Ascending aorta (tissue), 2 donors: ENCODE measurements at regions not wholly inside any gene's neighbourhood (a gene's known extent, or its start where the extent isn't known, plus 50 kb on each side); places are given as distances from the start of the nearest gene placed in this dataset.
"Not testable (repeated sequence)": the region's sequence is repeated elsewhere in the genome, so short reads cannot be mapped to it uniquely, and the experiment has no call there.

Experiments
- DNase-seq, 2 donors: peaks; one replicate each; pipeline ENCODE4 v3.0.0-alpha.2; 2019; ENCODE audit warnings: low spot score in 2 of 2
- H3K27ac ChIP-seq, 2 donors: fragments of 200-600 bp; sonication (generic); one replicate each; pipeline ENCODE4 v1.5.1; 2016 to 2017; ENCODE audit warnings: mild to moderate bottlenecking in 1 of 2
- H3K27me3 ChIP-seq: fragments of 200-600 bp; sonication (generic); one replicate; pipeline ENCODE4 v1.5.1; 2017
- H3K36me3 ChIP-seq, 2 donors: fragments of 200-600 bp; sonication (generic); one replicate each; pipeline ENCODE4 v1.5.1; 2016
- H3K4me1 ChIP-seq, 2 donors: fragments of 200-600 bp; sonication (generic); one replicate each; pipeline ENCODE4 v1.5.1; 2016 to 2017; ENCODE audit warnings: mild to moderate bottlenecking in 1 of 2
- H3K4me3 ChIP-seq, 2 donors: fragments of 200-600 bp; sonication (generic); one replicate each; pipeline ENCODE4 v1.5.1; 2016 to 2017; ENCODE audit warnings: mild to moderate bottlenecking in 1 of 2
- H3K9me3 ChIP-seq, 2 donors: fragments of 200-600 bp; sonication (generic); one replicate each; pipeline ENCODE4 v1.5.1; 2016
- intact Hi-C: fragments of 100-400 bp; cut with DNase I; formaldehyde crosslinking; loops from one replicate; pipeline ENCODE4 v1.15.1; 2023
- TF ChIP-seq, protein P1 (sequence below), 3 experiments: fragments of 200-600 bp in 2 of 3; fragments of 450-650 bp in 1 of 3; sonication (generic) in 2 of 3; IDR thresholded peaks; one replicate each; pipeline ENCODE4 v1.5.1; 2016 to 2019; ENCODE audit warnings: antibody characterized with exemption in 3 of 3, mild to moderate bottlenecking in 1 of 3, moderate library complexity in 1 of 3

DNA sequence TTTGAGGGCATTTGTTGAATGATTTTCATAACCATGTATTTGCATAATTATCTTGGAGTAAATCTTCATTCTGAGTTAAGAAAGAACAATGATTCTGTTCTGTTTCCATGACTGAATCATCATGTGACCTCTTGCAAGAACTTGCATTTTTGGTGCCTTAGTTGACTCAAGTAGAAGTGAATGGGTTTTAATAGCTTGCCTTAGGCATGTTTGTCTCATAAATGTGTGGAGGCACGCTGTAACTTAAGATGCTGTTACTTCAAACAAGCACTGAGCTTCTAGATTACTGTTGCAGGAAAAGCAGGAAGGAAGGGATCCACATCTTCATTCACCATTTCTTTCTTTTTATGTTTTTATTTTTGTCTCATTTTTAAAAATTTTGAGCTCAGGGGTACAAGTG, 875.8 kb downstream of the PRIM2 start:
- H3K27ac ChIP-seq, H3K36me3 ChIP-seq, H3K27me3 ChIP-seq, intact Hi-C loops, H3K4me3 ChIP-seq, H3K9me3 ChIP-seq, H3K4me1 ChIP-seq, DNase-seq: not testable (repeated sequence)

DNA sequence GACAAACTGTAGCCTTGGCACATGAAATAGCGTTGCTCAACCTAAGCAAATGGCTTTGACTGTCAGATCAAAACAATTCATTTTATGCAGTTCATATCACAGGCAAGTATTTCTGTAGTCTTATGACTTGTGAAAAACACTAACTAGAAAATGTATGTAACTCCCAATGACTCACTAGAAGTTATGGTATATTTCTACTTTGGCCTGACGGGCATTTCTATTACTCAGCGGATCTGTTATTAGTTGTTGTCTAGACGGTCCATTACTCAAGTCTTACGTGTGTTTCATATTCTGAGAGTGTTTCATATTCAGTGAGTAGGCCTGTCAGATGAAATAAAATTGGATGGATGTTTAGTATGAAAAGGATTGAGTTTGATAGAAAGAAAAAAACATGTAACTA, 880.9 kb downstream of the PRIM2 start:
- Histone ChIP-seq H3K36me3 (no peaks in the 10 kb centered on the region), H3K27me3 (no peaks in the 10 kb centered on the region), H3K4me3 (no peak overlapping the region), H3K9me3 (no peaks in the 10 kb centered on the region), H3K4me1 (no peaks in the 10 kb centered on the region), H3K27ac (no peak overlapping the region)
- intact Hi-C loops, result no loop called here
- DNase-seq, result no peak
- TF ChIP-seq, protein P1, sequence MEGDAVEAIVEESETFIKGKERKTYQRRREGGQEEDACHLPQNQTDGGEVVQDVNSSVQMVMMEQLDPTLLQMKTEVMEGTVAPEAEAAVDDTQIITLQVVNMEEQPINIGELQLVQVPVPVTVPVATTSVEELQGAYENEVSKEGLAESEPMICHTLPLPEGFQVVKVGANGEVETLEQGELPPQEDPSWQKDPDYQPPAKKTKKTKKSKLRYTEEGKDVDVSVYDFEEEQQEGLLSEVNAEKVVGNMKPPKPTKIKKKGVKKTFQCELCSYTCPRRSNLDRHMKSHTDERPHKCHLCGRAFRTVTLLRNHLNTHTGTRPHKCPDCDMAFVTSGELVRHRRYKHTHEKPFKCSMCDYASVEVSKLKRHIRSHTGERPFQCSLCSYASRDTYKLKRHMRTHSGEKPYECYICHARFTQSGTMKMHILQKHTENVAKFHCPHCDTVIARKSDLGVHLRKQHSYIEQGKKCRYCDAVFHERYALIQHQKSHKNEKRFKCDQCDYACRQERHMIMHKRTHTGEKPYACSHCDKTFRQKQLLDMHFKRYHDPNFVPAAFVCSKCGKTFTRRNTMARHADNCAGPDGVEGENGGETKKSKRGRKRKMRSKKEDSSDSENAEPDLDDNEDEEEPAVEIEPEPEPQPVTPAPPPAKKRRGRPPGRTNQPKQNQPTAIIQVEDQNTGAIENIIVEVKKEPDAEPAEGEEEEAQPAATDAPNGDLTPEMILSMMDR (IDR thresholded peaks at IDR 0.05), result no peak

DNA sequence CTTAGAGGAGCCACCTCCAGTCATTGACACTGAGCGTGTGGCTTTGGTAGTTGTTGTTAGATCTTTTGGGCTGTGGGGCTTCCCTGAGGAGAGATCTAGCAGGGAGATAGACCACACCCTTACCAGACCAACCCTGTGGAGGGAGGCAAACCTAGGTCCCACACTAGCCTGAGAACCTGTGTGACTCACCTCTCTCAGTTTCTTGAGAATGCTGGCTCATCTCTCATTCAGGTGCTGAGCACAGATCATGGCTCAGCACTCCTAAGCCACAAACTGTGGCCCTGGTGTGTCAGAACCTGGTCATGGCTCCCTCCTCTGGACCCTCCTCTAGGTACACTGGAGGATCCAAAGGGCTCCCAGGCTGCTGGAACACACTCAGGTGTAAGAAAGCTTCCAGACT, 919.7 kb downstream of the PRIM2 start:
- H3K27ac ChIP-seq, H3K36me3 ChIP-seq, H3K27me3 ChIP-seq, H3K4me1 ChIP-seq, DNase-seq, intact Hi-C loops, H3K9me3 ChIP-seq, H3K4me3 ChIP-seq: not testable (repeated sequence)

DNA sequence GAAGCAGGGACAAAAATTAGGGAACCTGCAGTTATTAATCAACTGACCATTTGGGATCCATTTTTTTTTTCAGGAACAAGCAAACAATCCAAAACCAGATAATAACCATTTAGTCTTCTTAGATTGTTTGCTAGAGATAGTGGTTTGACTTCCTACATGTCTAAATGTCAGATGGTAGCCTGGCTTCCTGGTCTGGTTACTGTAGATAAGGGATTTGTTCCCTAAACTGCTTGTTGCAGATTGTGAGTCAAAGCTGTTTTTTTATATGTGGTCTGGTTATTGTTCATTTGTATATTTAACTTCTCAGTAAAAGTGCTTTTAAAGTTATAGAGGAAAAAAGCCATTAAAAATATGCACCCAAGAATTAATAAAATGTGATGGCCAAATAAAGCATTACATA, 921.0 kb downstream of the PRIM2 start:
- H3K4me3 ChIP-seq, intact Hi-C loops: not testable (repeated sequence)

DNA sequence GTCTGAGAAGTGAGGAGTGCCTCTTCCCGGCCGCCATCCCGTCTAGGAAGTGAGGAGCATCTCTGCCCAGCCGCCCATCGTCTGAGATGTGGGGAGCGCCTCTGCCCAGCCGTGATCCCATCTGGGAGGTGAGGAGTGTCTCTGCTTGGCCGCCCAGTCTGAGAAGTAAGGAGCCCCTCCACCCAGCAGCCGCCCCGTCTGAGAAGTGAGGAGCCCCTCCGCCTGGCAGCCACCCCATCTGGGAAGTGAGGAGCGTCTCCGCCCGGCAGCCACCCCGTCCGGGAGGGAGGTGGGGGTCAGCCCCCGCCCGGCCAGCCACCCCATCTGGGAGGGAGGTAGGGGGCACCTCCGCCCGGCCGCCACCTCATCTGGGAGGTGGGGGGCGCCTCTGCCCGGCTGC, 940.2 kb downstream of the PRIM2 start:
- H3K27ac ChIP-seq, H3K27me3 ChIP-seq, H3K9me3 ChIP-seq, H3K4me1 ChIP-seq, intact Hi-C loops, H3K4me3 ChIP-seq, DNase-seq, H3K36me3 ChIP-seq: not testable (repeated sequence)

More for the DNA sequence above, 921.0 kb downstream of the PRIM2 start:
- not testable (repeated sequence) for DNase-seq, H3K9me3 ChIP-seq, H3K27me3 ChIP-seq, H3K27ac ChIP-seq, H3K4me1 ChIP-seq, H3K36me3 ChIP-seq

DNA sequence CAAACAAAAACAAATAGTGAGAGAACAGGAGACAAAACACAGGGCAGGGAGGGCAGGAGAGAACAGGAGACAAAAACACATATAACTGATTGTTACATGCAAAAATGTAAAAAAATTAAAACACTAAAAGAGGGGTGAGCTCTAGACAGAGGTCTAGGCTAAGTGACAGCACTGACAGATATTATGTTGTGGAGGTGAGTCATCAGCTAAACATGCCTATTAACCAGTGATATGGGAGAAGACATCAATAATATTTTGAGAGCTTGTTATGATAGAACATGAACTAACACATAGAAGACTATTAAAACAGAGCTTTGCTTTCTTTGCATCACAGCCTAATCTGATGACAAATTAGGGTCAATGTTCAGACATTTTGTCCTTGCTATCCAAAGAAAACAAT, 972.7 kb downstream of the PRIM2 start:
- Histone ChIP-seq H3K36me3 (no peaks in the 10 kb centered on the region), H3K4me1 (no peaks in the 10 kb centered on the region), H3K27ac (no peak overlapping the region), H3K27me3 (no peaks in the 10 kb centered on the region), H3K4me3 (no peak overlapping the region), H3K9me3 (no peaks in the 10 kb centered on the region)
- no peak for DNase-seq
- TF ChIP-seq, protein P1 (IDR thresholded peaks at IDR 0.05), result no peak
- intact Hi-C loops, result no loop called here

DNA sequence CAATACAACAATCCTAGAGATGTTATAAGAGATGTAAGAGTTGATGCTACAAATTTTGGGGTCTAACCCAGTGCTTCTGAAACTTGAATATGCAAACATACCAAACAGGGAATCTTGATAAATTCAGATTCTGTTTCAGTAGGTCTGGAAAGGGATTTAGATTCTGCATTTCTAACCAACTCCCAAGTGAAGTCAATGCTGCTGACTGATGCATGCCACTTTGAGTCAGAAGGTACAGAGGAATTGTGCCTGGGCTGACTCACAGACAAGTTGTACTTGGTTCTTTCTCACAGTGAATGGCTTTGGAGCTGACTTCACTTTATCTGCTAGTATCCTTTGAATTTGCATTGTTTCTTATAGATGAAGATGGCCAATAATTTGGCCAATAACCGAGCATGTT, 973.9 kb downstream of the PRIM2 start:
- H3K27me3 ChIP-seq, H3K4me3 ChIP-seq, H3K27ac ChIP-seq, H3K36me3 ChIP-seq, H3K9me3 ChIP-seq, H3K4me1 ChIP-seq, DNase-seq, intact Hi-C loops: not testable (repeated sequence)

DNA sequence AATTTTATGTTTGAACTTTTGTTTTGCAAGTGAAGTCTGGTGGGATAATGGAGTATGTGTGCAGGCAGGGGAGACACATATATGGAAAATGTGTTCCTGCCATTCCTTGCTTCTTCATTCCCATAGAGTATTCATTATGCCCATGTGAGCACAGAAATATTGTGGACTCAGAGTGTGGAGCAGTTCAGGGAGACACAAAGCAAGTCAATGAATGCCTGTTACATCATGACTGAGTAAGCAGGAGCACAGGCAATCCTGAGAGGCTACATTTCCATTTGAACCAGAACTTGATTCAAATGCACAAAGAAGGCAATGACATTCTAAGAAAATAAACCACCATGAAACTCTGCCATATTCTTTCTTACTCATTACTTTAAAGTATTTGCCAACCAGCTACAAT, 990.5 kb downstream of the PRIM2 start:
- H3K9me3 ChIP-seq, H3K27me3 ChIP-seq, H3K36me3 ChIP-seq, H3K27ac ChIP-seq, intact Hi-C loops, H3K4me1 ChIP-seq, H3K4me3 ChIP-seq, DNase-seq: not testable (repeated sequence)

DNA sequence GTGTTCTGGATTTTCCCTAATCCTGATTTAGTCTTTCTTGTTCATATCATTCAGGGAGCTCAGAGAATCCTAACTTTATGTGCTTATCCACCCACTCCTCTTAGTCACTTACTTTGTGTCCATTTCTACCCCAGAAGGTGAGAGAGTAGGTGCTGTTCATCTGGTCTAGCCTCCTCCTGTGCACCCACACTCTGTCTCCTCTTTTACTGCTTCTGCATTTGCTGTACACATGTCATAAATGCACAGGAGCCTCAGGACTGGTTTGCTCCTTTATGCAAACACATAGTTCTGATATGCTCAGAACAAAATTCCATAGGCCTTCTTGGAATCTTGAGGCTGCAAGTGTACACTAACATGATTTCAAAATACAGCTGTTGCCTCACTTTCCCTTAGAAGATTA, 1014.7 kb downstream of the PRIM2 start:
- H3K4me1 ChIP-seq, H3K9me3 ChIP-seq, intact Hi-C loops, H3K27me3 ChIP-seq, H3K36me3 ChIP-seq, H3K4me3 ChIP-seq, H3K27ac ChIP-seq, DNase-seq: not testable (repeated sequence)

DNA sequence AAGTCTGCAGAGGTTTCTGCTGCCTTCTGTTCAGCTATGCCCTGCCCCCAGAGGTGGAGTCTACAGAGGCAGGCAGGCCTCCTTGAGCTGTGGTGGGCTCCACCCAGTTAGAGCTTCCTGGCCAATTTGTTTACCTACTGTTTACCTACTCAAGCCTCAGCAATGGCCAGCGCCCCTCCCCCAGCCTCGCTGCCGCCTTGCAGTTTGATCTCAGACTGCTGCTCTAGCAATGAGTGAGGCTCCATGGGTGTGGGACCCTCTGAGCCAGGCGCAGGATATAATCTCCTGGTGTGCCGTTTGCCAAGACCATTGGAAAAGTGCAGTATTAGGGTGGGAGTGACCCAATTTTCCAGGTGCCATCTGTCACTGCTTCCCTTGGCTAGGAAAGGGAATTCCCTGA, 1024.9 kb downstream of the PRIM2 start:
- intact Hi-C loops, H3K36me3 ChIP-seq, H3K27me3 ChIP-seq, H3K4me1 ChIP-seq, H3K9me3 ChIP-seq, DNase-seq, H3K4me3 ChIP-seq, H3K27ac ChIP-seq: not testable (repeated sequence)

DNA sequence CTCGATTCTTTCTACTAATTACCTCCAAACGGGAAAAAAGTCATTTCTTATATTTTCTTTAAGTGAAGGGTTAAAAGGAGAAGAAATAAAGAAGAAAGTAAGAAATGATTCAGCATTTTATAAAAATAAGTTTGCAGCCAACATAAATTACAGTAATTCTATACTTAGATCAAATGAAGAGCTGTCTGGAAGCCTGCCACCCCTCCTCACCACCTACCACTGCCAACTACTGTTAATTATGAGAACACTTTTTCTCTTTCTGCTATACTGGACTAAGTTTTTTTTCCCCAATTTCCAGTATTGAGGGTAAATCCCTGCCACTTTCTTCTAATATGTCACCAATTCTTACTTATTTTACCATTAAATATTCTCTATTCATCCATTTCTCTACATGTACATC, 1030.1 kb downstream of the PRIM2 start:
- H3K9me3 ChIP-seq, H3K4me3 ChIP-seq, H3K27me3 ChIP-seq, H3K36me3 ChIP-seq, H3K4me1 ChIP-seq, DNase-seq, H3K27ac ChIP-seq, intact Hi-C loops: not testable (repeated sequence)

DNA sequence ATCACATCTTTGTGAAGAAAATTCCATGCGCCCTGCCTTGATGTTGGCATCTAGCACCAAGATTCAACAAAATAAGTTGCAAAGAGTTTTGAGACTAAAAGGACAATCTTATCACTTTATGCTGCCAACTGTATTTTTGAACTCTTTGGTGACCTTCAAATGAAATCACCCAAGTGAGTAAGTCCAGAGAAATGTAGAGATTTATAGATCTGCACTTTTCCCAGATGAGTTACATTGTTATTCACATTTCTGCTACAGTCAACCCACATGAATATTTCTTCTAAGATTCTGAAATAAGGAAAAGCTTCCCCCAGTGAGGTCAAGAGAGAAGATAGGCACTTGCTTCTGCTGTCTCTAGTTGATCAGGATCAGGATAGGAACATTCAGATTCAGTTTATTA, 1034.2 kb downstream of the PRIM2 start:
- H3K4me1 ChIP-seq, H3K36me3 ChIP-seq, H3K9me3 ChIP-seq, H3K27me3 ChIP-seq, intact Hi-C loops, H3K4me3 ChIP-seq, DNase-seq, H3K27ac ChIP-seq: not testable (repeated sequence)

DNA sequence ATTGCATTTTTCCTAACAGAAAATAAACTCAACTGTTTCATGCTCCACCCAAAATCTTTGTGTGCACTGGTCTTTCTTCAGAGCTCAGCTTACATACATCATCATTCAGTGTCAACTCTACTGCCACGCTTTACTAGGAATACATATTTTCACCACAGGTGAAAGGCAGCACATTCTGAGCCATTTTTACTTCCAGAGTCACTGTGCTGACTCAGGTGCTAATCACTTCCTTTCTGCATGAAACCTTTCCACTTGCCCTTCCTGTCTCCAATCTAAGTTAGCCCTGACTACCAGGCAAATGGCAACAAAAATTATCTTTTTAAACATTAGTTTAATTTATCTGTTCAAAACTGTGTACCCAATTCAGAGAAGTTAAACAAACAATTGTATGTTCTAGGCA, 1041.0 kb downstream of the PRIM2 start:
- H3K4me1 ChIP-seq, DNase-seq, H3K36me3 ChIP-seq, intact Hi-C loops, H3K27ac ChIP-seq, H3K4me3 ChIP-seq, H3K27me3 ChIP-seq, H3K9me3 ChIP-seq: not testable (repeated sequence)
